ENCODE measurements at regions not wholly inside any gene's neighbourhood (a gene's known extent, or its start where the extent isn't known, plus 50 kb on each side); places are given as distances from the start of the nearest gene placed in this dataset.
"Not testable (repeated sequence)": the region's sequence is repeated elsewhere in the genome, so short reads cannot be mapped to it uniquely, and the experiment has no call there.

GRCh38 chr5:124872086-124872485 lies 125.6 kb upstream of the ZNF608 start:
- no peak for DNase-seq (ENCODE audit: low spot score)

- DNase-seq (ENCODE audit: low spot score), result no peak
Observed at GRCh38 chr5:124872615-124873014, 126.2 kb upstream of the ZNF608 start.

GRCh38 chr5:124873188-124873587 lies 126.7 kb upstream of the ZNF608 start:
- no peak for DNase-seq (ENCODE audit: low spot score)

- DNase-seq (ENCODE audit: low spot score), result no peak
Observed at GRCh38 chr5:124873713-124874112, 127.3 kb upstream of the ZNF608 start.

GRCh38 chr5:124876566-124876965 lies 130.1 kb upstream of the ZNF608 start:
- DNase-seq (ENCODE audit: low spot score), result no peak

- no peak for DNase-seq (ENCODE audit: low spot score)
Observed at GRCh38 chr5:124876983-124877382, 130.5 kb upstream of the ZNF608 start.

- DNase-seq (ENCODE audit: low spot score), result no peak
Observed at GRCh38 chr5:124877501-124878146, 131.2 kb upstream of the ZNF608 start.

- no peak for DNase-seq (ENCODE audit: low spot score)
Observed at GRCh38 chr5:124878583-124879342, 132.3 kb upstream of the ZNF608 start.

GRCh38 chr5:124880903-124881697 lies 134.7 kb upstream of the ZNF608 start:
- DNase-seq (ENCODE audit: low spot score), result no peak

GRCh38 chr5:124883681-124884080 lies 137.2 kb upstream of the ZNF608 start:
- no peak for DNase-seq (ENCODE audit: low spot score)

GRCh38 chr5:124884114-124884513 lies 137.7 kb upstream of the ZNF608 start:
- DNase-seq (ENCODE audit: low spot score), result no peak

- DNase-seq (ENCODE audit: low spot score), result no peak
Observed at GRCh38 chr5:124885490-124885889, 139.1 kb upstream of the ZNF608 start.

- no peak for DNase-seq (ENCODE audit: low spot score)
Observed at GRCh38 chr5:124887223-124887622, 140.8 kb upstream of the ZNF608 start.

- no peak for DNase-seq (ENCODE audit: low spot score)
Observed at GRCh38 chr5:124888050-124888506, 141.6 kb upstream of the ZNF608 start.

- DNase-seq (ENCODE audit: low spot score), result no peak
Observed at GRCh38 chr5:124888622-124889485, 142.4 kb upstream of the ZNF608 start.

- no peak for DNase-seq (ENCODE audit: low spot score)
Observed at GRCh38 chr5:124889486-124889825, 143.0 kb upstream of the ZNF608 start.

- DNase-seq (ENCODE audit: low spot score), result no peak
Observed at GRCh38 chr5:124889850-124890249, 143.4 kb upstream of the ZNF608 start.

GRCh38 chr5:124890442-124890841 lies 144.0 kb upstream of the ZNF608 start:
- DNase-seq (ENCODE audit: low spot score), result not testable (repeated sequence)

GRCh38 chr5:124891179-124891578 lies 144.7 kb upstream of the ZNF608 start:
- DNase-seq (ENCODE audit: low spot score), result no peak

- DNase-seq (ENCODE audit: low spot score), result no peak
Observed at GRCh38 chr5:124892185-124892848, 145.9 kb upstream of the ZNF608 start.

- DNase-seq (ENCODE audit: low spot score), result no peak
Observed at GRCh38 chr5:124894541-124894940, 148.1 kb upstream of the ZNF608 start.
